Fibroblast of mammary gland (primary cell): ENCODE measurements at regions not wholly inside any gene's neighbourhood (a gene's known extent, or its start where the extent isn't known, plus 50 kb on each side); places are given as distances from the start of the nearest gene placed in this dataset.
"Not testable (repeated sequence)": the region's sequence is repeated elsewhere in the genome, so short reads cannot be mapped to it uniquely, and the experiment has no call there.

Source experiments
- DNase-seq: peaks from one replicate; pipeline ENCODE4 v3.0.0-alpha.2; 2010; ENCODE audit warnings: low read depth
- H3K4me3 ChIP-seq: 2 replicates; pipeline ENCODE4 v1.5.1; 2011; ENCODE audit warnings: low read depth, mild to moderate bottlenecking, low read length, moderate library complexity; ENCODE audit not compliant: control insufficient read depth
- CTCF ChIP-seq: conservative IDR thresholded peaks from 2 replicates; pipeline ENCODE4 v1.5.1; 2011; ENCODE audit warnings: low read depth, low read length, inconsistent platforms; ENCODE audit not compliant: control insufficient read depth, insufficient read depth

GRCh38 chr5:28823231-28823630 lies 1784.8 kb upstream of the CDH9 start:
- no peak for TF ChIP-seq CTCF
- no peak overlapping the region for H3K4me3 ChIP-seq
- DNase-seq, result no peak

- no peak overlapping the region for H3K4me3 ChIP-seq
- no peak for DNase-seq
- no peak for TF ChIP-seq CTCF
Observed at GRCh38 chr5:28822071-28822470, 1783.7 kb upstream of the CDH9 start.

GRCh38 chr5:28810751-28811136 lies 1772.4 kb upstream of the CDH9 start:
- H3K4me3 ChIP-seq, result no peak overlapping the region
- no peak for DNase-seq
- TF ChIP-seq CTCF, result no peak

GRCh38 chr5:28809811-28810750 lies 1771.7 kb upstream of the CDH9 start:
- no peak for DNase-seq
- no peak for TF ChIP-seq CTCF
- H3K4me3 ChIP-seq, result no peak overlapping the region

GRCh38 chr5:28808967-28809810 lies 1770.8 kb upstream of the CDH9 start:
- TF ChIP-seq CTCF, result no peak
- no peak for DNase-seq

GRCh38 chr5:28807195-28807729 lies 1768.9 kb upstream of the CDH9 start:
- no peak overlapping the region for H3K4me3 ChIP-seq
- TF ChIP-seq CTCF, result no peak
- no peak for DNase-seq

More at GRCh38 chr5:28808967-28809810, 1770.8 kb upstream of the CDH9 start:
- no peak overlapping the region for H3K4me3 ChIP-seq

GRCh38 chr5:28799035-28799434 lies 1760.6 kb upstream of the CDH9 start:
- H3K4me3 ChIP-seq, DNase-seq: not testable (repeated sequence)
